ENCODE measurements at regions not wholly inside any gene's neighbourhood (a gene's known extent, or its start where the extent isn't known, plus 50 kb on each side); places are given as distances from the start of the nearest gene placed in this dataset.
"Not testable (repeated sequence)": the region's sequence is repeated elsewhere in the genome, so short reads cannot be mapped to it uniquely, and the experiment has no call there.

GRCh38 chr21:13303763-13304162 lies 305.8 kb upstream of the POTED start:
- DNase-seq = not testable (repeated sequence)

DNA sequence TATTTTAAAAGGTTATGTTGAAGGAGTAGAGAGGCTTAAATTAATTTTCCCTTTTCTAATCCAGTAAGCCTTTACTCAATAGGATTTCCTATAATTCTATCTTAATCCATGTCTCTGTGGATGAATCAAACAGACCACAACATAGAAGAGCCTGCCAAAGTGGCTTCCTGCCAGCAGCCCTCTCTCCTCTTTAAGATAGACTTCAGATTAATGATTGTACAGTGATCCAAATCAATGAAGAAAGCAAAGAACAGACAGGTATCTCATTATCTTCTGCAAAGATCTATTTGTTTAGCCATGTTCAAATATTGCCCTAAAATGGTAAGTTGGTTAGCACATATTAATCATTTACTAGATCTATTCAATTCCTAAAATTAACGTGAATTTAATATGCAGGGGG lies 304.7 kb upstream of the POTED start:
- DNase-seq = not testable (repeated sequence)

DNA sequence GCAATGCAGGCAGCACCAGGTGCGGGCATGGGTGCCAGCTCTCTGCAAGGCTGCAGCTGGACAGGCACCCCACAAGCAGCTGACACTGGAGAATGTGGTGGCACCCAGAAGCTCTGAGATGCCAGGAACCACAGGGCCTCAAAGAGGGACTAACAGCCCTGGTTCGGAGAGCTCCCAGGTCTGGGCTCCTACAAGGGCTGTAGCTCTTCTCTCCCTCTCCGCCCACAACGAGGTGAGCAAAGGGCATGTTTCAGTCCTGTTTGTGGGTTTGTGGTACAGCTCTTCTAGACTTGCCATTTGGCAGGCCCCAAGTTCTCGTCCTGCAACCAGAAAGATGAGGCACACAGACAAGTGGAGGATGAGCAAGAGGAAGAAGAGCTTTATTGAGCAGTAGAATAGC lies 299.5 kb upstream of the POTED start:
- DNase-seq = not testable (repeated sequence)

DNA sequence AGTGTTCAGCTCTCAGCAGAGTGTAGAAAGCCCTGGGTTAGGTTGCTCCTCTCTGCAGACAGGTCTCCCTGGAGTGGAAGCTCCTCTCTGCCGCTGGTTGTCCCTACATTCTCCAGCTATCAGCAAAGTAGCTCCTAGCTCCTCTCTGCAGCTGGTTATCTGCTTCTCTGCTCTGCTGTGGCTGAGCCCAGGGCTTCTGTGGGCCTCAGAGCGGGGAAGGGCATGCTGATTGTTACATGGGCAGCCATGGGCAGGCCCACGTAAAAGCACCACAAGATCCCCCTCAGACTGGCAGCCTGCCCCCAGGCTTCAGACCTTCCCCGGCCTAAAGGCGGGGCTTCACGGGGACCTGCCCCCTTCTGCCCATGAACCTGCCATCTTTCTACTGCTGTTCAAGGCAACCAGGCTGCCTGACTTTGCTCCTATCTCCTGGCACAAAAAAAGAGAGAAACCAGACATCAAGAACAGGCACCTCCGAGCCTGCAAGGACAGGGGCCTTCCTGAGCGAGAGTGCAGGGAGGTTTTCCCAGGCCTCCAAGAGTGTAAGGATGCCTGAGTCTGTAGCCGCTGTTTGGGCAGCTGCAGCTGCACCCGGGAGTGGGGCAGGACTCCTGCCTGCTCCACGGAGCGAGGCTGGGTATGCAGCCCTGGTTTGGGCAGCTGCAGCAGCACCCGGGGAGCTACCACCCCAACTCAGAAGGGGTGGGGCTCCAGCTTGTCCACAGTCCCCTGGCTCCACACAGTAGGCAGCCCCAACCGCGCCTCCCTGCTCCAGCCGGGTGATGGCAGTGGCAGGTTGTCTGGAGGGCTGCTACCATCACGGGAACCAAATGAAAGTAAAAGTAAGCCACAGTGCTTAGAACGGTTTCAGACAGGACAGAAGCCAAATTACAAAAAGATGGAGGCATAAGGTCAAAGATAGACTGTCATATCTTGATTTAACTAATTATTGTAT lies 298.7 kb upstream of the POTED start:
- peak; percentile 57 for DNase-seq

DNA sequence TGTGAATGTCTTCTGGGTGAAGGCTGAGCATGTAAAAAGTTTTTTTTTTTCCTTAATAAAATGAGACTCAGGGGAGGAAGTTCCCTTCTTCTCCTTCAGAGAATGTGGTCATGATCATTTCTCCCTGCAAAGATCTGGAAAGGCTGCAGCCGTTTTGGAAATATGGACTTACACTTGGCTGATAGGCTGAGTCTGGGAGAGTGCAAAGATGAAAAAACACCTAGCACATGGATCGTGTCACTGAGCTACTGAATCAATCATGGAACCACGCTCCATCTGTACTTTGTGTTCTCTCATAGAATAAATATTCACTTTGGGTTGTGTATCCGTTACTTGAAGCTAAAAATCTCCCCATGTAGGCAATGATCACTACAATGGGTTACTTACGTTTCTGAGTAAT lies 290.9 kb upstream of the POTED start:
- DNase-seq = not testable (repeated sequence)

DNA sequence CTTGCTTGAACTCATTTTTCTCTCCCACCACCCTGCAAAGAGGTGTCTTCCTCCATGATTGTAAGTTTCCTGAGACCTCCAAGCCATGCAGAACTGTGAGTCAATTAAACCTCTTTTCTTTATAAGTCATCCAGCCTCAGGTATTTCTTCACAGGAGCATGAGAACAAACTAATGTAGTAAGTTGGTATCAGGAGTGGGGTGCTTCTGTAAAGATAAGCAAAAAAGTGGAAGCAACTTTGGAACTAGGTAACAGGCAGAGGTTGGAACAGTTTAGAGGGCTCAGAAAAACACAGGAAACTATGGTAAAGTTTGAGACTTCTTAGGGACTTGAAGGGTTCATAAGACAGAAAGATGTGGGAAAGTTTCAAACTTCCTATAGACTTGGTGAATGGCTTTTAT lies 287.7 kb upstream of the POTED start:
- DNase-seq = not testable (repeated sequence)

GRCh38 chr21:13340670-13341234 lies 268.8 kb upstream of the POTED start:
- peak; percentile 9 for DNase-seq

DNA sequence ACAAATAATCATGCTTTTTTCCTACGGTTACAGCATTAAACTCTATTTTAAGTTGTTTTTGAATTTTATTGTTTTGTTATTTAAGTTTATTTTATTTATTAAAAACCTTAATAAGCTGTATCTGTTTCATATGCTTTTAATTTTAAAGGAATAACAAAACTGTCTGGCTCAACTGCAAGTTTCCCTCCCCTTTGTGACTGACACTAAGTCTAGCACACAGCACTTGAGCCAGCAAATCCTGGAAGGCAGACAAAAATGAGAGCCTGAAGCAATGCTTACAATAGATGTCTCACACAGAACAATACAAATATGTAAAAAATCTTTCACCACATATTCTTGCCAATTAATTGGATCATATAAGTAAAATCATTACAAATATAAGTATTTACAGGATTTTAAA lies 258.1 kb upstream of the POTED start:
- DNase-seq = not testable (repeated sequence)

GRCh38 chr21:13360175-13360574 lies 249.4 kb upstream of the POTED start:
- DNase-seq = not testable (repeated sequence)

- DNase-seq = no peak
Measured at GRCh38 chr21:13368200-13368599, 241.4 kb upstream of the POTED start.

- not testable (repeated sequence) for DNase-seq
Measured at GRCh38 chr21:13372721-13373120, 236.9 kb upstream of the POTED start.

- not testable (repeated sequence) for DNase-seq
Measured at GRCh38 chr21:13378943-13379342, 230.6 kb upstream of the POTED start.

- not testable (repeated sequence) for DNase-seq
Measured at GRCh38 chr21:13379566-13379965, 230.0 kb upstream of the POTED start.

- DNase-seq = not testable (repeated sequence)
Measured at GRCh38 chr21:13380561-13380960, 229.0 kb upstream of the POTED start.

- not testable (repeated sequence) for DNase-seq
Measured at GRCh38 chr21:13384143-13384542, 225.4 kb upstream of the POTED start.

DNA sequence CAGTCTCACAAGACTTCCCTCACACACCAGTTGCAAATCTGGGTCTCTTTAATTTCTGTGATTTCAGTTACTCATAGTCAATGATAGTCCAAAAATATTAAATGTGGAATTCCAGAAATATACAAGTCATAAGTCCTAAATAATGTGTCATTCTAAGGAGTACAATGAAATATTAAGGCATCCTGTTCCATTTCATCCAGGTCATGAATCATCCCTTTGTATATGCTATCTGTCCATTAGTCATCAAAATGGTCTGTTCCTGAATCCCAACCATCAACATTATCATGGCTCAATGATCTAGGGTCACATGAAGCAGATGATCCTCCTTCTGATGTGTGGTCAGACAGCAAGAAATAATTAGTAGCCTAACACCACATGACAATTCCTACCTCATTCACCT lies 200.4 kb upstream of the POTED start:
- not testable (repeated sequence) for DNase-seq

- DNase-seq = not testable (repeated sequence)
Measured at GRCh38 chr21:13435863-13436262, 173.7 kb upstream of the POTED start.

DNA sequence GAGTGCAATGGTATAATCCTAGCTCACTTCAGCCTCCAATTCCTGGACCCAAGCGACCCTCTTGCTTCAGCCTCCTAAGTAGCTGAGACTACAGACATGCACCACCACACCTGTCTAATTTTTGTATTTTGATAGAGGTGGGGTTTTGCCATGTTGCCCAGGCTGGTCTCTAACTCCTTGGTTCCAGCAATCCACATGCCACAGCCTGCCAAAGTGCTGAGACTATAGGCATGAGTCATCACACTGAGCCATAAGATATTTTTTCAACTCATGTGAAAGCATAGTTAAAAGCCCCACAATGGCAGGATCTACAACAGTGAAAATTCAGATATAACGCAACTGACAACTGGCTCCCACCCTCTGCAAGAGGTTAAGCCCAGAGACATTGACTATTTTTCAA lies 161.8 kb upstream of the POTED start:
- DNase-seq = not testable (repeated sequence)

DNA sequence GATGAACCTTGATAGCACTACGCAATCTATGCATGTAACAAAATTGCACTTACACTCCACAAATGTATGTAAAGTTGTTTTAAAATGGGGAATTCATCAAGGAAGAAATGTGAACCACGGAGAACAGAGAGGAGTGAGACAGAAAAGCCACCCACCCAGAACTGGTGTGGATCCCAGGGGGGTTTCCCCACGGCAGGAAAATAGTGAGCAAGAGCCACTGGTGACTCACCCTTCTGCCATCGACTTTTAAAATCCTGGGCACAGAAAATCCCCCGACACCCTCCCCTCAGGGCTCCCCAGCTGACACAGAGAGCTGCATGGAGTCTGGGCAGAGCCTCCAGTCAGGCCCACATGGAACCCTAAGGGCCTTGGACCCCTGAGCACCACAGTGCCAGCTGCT lies 146.0 kb upstream of the POTED start:
- DNase-seq = not testable (repeated sequence)

Data from OCI-M1 (cell line).